ENCODE measurements at regions not wholly inside any gene's neighbourhood (a gene's known extent, or its start where the extent isn't known, plus 50 kb on each side); places are given as distances from the start of the nearest gene placed in this dataset.
"Not testable (repeated sequence)": the region's sequence is repeated elsewhere in the genome, so short reads cannot be mapped to it uniquely, and the experiment has no call there.

DNA sequence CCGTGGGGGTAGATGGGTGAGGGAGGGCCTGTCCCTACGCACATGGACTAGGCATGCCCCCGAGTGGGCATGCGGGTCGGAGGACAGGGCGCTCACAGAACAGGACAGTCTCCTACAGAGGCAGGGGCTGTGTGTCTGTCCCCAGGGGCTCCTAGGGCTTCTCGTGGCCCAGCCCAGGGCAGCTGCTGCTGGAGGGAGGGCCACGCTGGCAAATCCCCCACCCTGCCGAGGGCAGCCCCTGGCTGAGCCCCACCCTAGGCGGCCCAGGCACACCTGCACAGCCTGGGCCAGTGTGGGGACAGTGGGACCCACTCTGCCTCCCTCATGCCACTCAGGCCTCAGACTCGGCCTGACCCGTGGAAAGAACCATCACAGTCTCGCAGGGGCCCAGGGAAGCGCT, 214.6 kb downstream of the TMEM121 start:
- FAIRE-seq; CTCF ChIA-PET; H3K4me3 ChIP-seq (replicated peaks in 1 of 3; ENCODE audit: insufficient read depth in 1 of 3, low read depth in 1 of 3, low read length in 3 of 3); H3K4me2 ChIP-seq (ENCODE audit: insufficient read depth, low read length); H3K9me1 ChIP-seq (replicated peaks; ENCODE audit: control insufficient read depth, extremely low read depth, insufficient read depth, low read length); H3K27ac ChIP-seq (ENCODE audit: insufficient read depth, low read depth, low read length); H4K20me1 ChIP-seq (replicated peaks; ENCODE audit: control insufficient read depth, extremely low read depth, insufficient read depth, low read length); H3K27me3 ChIP-seq (ENCODE audit: control insufficient read depth in 2 of 2, insufficient read depth in 2 of 2, low read length in 2 of 2); intact Hi-C loops (cut with micrococcal nuclease); POLR2A ChIA-PET; H2AFZ ChIP-seq (ENCODE audit: low read depth, low read length); DNase-seq (ENCODE audit: low read depth, low spot score); dilution Hi-C loops (cut with MboI; ENCODE audit: extremely low pct_ligation_motif_present, low sequenced_read_pairs); H3K4me1 ChIP-seq (ENCODE audit: control insufficient read depth, extremely low read depth, insufficient read depth, low read length); H3K9me3 ChIP-seq (replicated peaks; ENCODE audit: control insufficient read depth, insufficient read depth, low read length); BruUV-seq (replicated peaks); H3K36me3 ChIP-seq (ENCODE audit: control insufficient read depth in 2 of 2, extremely low read depth in 1 of 2, insufficient read depth in 2 of 2, low read length in 2 of 2); H3K9ac ChIP-seq (replicated peaks; ENCODE audit: extremely low read depth, insufficient read depth, low read length); H3K79me2 ChIP-seq (ENCODE audit: control insufficient read depth, insufficient read depth, low read length): not testable (repeated sequence)

DNA sequence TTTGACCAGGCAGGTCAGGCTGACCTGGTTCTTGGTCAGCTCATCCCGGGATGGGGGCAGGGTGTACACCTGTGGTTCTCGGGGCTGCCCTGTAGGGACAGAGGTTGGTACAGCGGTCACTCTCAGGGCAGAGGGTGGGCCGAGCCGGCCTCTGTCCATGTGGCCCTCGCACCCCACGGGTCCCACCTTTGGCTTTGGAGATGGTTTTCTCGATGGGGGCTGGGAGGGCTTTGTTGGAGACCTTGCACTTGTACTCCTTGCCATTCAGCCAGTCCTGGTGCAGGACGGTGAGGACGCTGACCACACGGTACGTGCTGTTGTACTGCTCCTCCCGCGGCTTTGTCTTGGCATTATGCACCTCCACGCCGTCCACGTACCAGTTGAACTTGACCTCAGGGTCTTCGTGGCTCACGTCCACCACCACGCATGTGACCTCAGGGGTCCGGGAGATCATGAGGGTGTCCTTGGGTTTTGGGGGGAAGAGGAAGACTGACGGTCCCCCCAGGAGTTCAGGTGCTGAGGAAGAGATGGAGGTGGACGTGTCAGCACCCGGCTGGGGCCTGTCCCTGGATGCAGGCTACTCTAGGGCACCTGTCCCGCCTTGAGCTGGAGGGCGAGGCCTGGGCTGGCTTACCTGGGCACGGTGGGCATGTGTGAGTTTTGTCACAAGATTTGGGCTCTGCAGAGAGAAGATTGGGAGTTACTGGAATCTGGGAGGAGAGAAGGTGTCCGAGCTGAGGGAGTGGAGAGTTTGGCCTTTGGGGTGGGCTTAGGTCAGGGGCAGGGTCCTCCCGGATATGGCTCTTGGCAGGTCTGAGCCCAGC, 215.5 kb downstream of the TMEM121 start:
- H3K9me3 ChIP-seq (replicated peaks; ENCODE audit: control insufficient read depth, insufficient read depth, low read length); H3K4me3 ChIP-seq (replicated peaks in 1 of 3; ENCODE audit: insufficient read depth in 1 of 3, low read depth in 1 of 3, low read length in 3 of 3); H3K4me2 ChIP-seq (ENCODE audit: insufficient read depth, low read length); H3K27ac ChIP-seq (ENCODE audit: insufficient read depth, low read depth, low read length); DNase-seq (ENCODE audit: low read depth, low spot score); H3K9ac ChIP-seq (replicated peaks; ENCODE audit: extremely low read depth, insufficient read depth, low read length); H3K4me1 ChIP-seq (ENCODE audit: control insufficient read depth, extremely low read depth, insufficient read depth, low read length); H3K79me2 ChIP-seq (ENCODE audit: control insufficient read depth, insufficient read depth, low read length); H4K20me1 ChIP-seq (replicated peaks; ENCODE audit: control insufficient read depth, extremely low read depth, insufficient read depth, low read length); H3K9me1 ChIP-seq (replicated peaks; ENCODE audit: control insufficient read depth, extremely low read depth, insufficient read depth, low read length); CTCF ChIA-PET; H3K36me3 ChIP-seq (ENCODE audit: control insufficient read depth in 2 of 2, extremely low read depth in 1 of 2, insufficient read depth in 2 of 2, low read length in 2 of 2); dilution Hi-C loops (cut with MboI; ENCODE audit: extremely low pct_ligation_motif_present, low sequenced_read_pairs); H2AFZ ChIP-seq (ENCODE audit: low read depth, low read length); BruUV-seq (replicated peaks); H3K27me3 ChIP-seq (ENCODE audit: control insufficient read depth in 2 of 2, insufficient read depth in 2 of 2, low read length in 2 of 2); FAIRE-seq; intact Hi-C loops (cut with micrococcal nuclease); POLR2A ChIA-PET: not testable (repeated sequence)

DNA sequence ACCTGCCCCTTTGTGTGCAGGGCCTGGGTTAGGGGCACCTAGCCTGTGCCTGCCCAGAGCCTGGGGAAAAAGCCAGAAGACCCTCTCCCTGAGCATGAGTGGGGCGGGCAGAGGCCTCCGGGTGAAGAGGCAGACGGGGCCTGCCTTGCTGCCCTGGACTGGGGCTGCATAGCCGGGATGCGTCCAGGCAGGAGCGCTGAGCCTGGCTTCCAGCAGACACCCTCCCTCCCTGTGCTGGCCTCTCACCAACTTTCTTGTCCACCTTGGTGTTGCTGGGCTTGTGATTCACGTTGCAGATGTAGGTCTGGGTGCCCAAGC, 216.1 kb downstream of the TMEM121 start:
- intact Hi-C loops (cut with micrococcal nuclease) (no loop called here), dilution Hi-C loops (cut with MboI; ENCODE audit: extremely low pct_ligation_motif_present, low sequenced_read_pairs) (no loop called here)
- Histone ChIP-seq H3K36me3 (ENCODE audit: control insufficient read depth in 2 of 2, extremely low read depth in 1 of 2, insufficient read depth in 2 of 2, low read length in 2 of 2) (no peaks in the 10 kb centered on the region), H3K4me1 (ENCODE audit: control insufficient read depth, extremely low read depth, insufficient read depth, low read length) (no peaks in the 10 kb centered on the region), H3K27me3 (ENCODE audit: control insufficient read depth in 2 of 2, insufficient read depth in 2 of 2, low read length in 2 of 2) (no peaks in the 10 kb centered on the region), H3K9me1 (replicated peaks; ENCODE audit: control insufficient read depth, extremely low read depth, insufficient read depth, low read length) (no peaks in the 10 kb centered on the region), H3K27ac (ENCODE audit: insufficient read depth, low read depth, low read length) (no peak overlapping the region), H3K9me3 (replicated peaks; ENCODE audit: control insufficient read depth, insufficient read depth, low read length) (peaks cover 4% of the 10 kb centered on the region), H3K79me2 (ENCODE audit: control insufficient read depth, insufficient read depth, low read length) (no peaks in the 10 kb centered on the region), H4K20me1 (replicated peaks; ENCODE audit: control insufficient read depth, extremely low read depth, insufficient read depth, low read length) (no peaks in the 10 kb centered on the region), H3K4me2 (ENCODE audit: insufficient read depth, low read length) (no peak overlapping the region), H3K9ac (replicated peaks; ENCODE audit: extremely low read depth, insufficient read depth, low read length) (no peak overlapping the region), H3K4me3 (replicated peaks in 1 of 3; ENCODE audit: insufficient read depth in 1 of 3, low read depth in 1 of 3, low read length in 3 of 3) (no peak overlapping the region), H2AFZ (ENCODE audit: low read depth, low read length) (no peak overlapping the region)
- no peak for DNase-seq (ENCODE audit: low read depth, low spot score)
- no TSS peak for BruUV-seq (replicated peaks)
- ChIA-PET CTCF (no interaction called here), POLR2A (no interaction called here)
- no peak for TF ChIP-seq GATA2 (IDR thresholded peaks at IDR 0.05; ENCODE audit: insufficient read depth, insufficient read length, low read depth, low read length)
- TF ChIP-seq POLR2A (IDR thresholded peaks at IDR 0.05; ENCODE audit: low read depth, low read length): no peak
- TF ChIP-seq EZH2 (IDR thresholded peaks at IDR 0.05; ENCODE audit: borderline replicate concordance, low read depth, low read length, severe bottlenecking): no peak
- TF ChIP-seq, protein P1, sequence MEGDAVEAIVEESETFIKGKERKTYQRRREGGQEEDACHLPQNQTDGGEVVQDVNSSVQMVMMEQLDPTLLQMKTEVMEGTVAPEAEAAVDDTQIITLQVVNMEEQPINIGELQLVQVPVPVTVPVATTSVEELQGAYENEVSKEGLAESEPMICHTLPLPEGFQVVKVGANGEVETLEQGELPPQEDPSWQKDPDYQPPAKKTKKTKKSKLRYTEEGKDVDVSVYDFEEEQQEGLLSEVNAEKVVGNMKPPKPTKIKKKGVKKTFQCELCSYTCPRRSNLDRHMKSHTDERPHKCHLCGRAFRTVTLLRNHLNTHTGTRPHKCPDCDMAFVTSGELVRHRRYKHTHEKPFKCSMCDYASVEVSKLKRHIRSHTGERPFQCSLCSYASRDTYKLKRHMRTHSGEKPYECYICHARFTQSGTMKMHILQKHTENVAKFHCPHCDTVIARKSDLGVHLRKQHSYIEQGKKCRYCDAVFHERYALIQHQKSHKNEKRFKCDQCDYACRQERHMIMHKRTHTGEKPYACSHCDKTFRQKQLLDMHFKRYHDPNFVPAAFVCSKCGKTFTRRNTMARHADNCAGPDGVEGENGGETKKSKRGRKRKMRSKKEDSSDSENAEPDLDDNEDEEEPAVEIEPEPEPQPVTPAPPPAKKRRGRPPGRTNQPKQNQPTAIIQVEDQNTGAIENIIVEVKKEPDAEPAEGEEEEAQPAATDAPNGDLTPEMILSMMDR (IDR thresholded peaks at IDR 0.05; ENCODE audit: extremely low read depth in 1 of 2, insufficient read depth in 1 of 2, low read depth in 1 of 2, low read length in 2 of 2): no peak
- TF ChIP-seq POLR2AphosphoS5 (IDR thresholded peaks at IDR 0.05; ENCODE audit: insufficient read depth, low read depth, low read length): no peak
- TF ChIP-seq, protein P2, sequence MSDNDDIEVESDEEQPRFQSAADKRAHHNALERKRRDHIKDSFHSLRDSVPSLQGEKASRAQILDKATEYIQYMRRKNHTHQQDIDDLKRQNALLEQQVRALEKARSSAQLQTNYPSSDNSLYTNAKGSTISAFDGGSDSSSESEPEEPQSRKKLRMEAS (IDR thresholded peaks at IDR 0.05; ENCODE audit: insufficient read depth, insufficient read length): no peak
- no peak for TF ChIP-seq JUN (IDR thresholded peaks at IDR 0.05; ENCODE audit: borderline replicate concordance, insufficient read depth, insufficient read length, low read depth)
- TF ChIP-seq FOS (IDR thresholded peaks at IDR 0.05; ENCODE audit: borderline replicate concordance, insufficient read depth, low read length): no peak
- no peak for TF ChIP-seq MYC (IDR thresholded peaks at IDR 0.05; ENCODE audit: low read depth, low read length)
- FAIRE-seq: no peak

Data from endothelial cell of umbilical vein (primary cell).